Kidney tubule cell (primary cell): ENCODE measurements at regions not wholly inside any gene's neighbourhood (a gene's known extent, or its start where the extent isn't known, plus 50 kb on each side); places are given as distances from the start of the nearest gene placed in this dataset.
A peak's percentile ranks its signal among the peaks of the same experiment; 100 is the strongest.

ENCODE experiments used
- DNase-seq: peaks from one replicate; pipeline ENCODE4 v3.0.0-alpha.2; 2018; ENCODE audit warnings: low spot score

GRCh38 chr1:29967261-29967660, 730.9 kb downstream of the PTPRU start:
- DNase-seq: peak; percentile 43

GRCh38 chr1:29966526-29967045, 730.3 kb downstream of the PTPRU start:
- DNase-seq: no peak

GRCh38 chr1:29964718-29965533, 728.6 kb downstream of the PTPRU start:
- peak; percentile 20 for DNase-seq

- no peak for DNase-seq
These were observed 727.6 kb downstream of the PTPRU start for GRCh38 chr1:29963946-29964345.

GRCh38 chr1:29962831-29963247, 726.5 kb downstream of the PTPRU start:
- no peak for DNase-seq

- DNase-seq: no peak
These were observed 726.0 kb downstream of the PTPRU start for GRCh38 chr1:29962336-29962735.

- DNase-seq: no peak
These were observed 725.2 kb downstream of the PTPRU start for GRCh38 chr1:29961293-29962059.

GRCh38 chr1:29960876-29961275, 724.6 kb downstream of the PTPRU start:
- DNase-seq: no peak

GRCh38 chr1:29960156-29960755, 723.9 kb downstream of the PTPRU start:
- no peak for DNase-seq

GRCh38 chr1:29959356-29959755, 723.0 kb downstream of the PTPRU start:
- DNase-seq: no peak

- no peak for DNase-seq
These were observed 721.9 kb downstream of the PTPRU start for GRCh38 chr1:29958271-29958670.

GRCh38 chr1:29956349-29957030, 720.2 kb downstream of the PTPRU start:
- peak; percentile 30 for DNase-seq

GRCh38 chr1:29954591-29954990, 718.3 kb downstream of the PTPRU start:
- DNase-seq: no peak

GRCh38 chr1:29953961-29954360, 717.6 kb downstream of the PTPRU start:
- no peak for DNase-seq

GRCh38 chr1:29949676-29950075, 713.4 kb downstream of the PTPRU start:
- no peak for DNase-seq

- DNase-seq: no peak
These were observed 712.3 kb downstream of the PTPRU start for GRCh38 chr1:29948581-29948980.

- no peak for DNase-seq
These were observed 709.7 kb downstream of the PTPRU start for GRCh38 chr1:29946057-29946456.

- DNase-seq: peak; percentile 35
These were observed 709.1 kb downstream of the PTPRU start for GRCh38 chr1:29945426-29945825.

- no peak for DNase-seq
These were observed 708.1 kb downstream of the PTPRU start for GRCh38 chr1:29944253-29944905.

GRCh38 chr1:29943034-29943433, 706.7 kb downstream of the PTPRU start:
- DNase-seq: no peak

GRCh38 chr1:29939079-29939478, 702.8 kb downstream of the PTPRU start:
- peak; percentile 89 for DNase-seq

- DNase-seq: no peak
These were observed 701.0 kb downstream of the PTPRU start for GRCh38 chr1:29937356-29937755.
